RCC 7860 (cell line): ENCODE measurements at regions not wholly inside any gene's neighbourhood (a gene's known extent, or its start where the extent isn't known, plus 50 kb on each side); places are given as distances from the start of the nearest gene placed in this dataset.
"Not testable (repeated sequence)": the region's sequence is repeated elsewhere in the genome, so short reads cannot be mapped to it uniquely, and the experiment has no call there.

Experiments used
- DNase-seq: peaks from one replicate; pipeline ENCODE4 v3.0.0-alpha.2; 2015; ENCODE audit warnings: low spot score
- FAIRE-seq: peaks from 2 replicates; lab custom pipeline; 2012; peaks lifted over from hg19 to GRCh38; lab: Jason Lieb, UNC

- FAIRE-seq: no peak
- DNase-seq: no peak
These were observed 105.4 kb downstream of the TTC8 start for GRCh38 chr14:88929656-88930436.

- DNase-seq: no peak
- FAIRE-seq: no peak
These were observed 107.1 kb downstream of the TTC8 start for GRCh38 chr14:88931321-88932110.

GRCh38 chr14:88933191-88933590 is 108.7 kb downstream of the TTC8 start:
- DNase-seq (no peak), FAIRE-seq (no peak)

GRCh38 chr14:88934351-88934806 is 109.9 kb downstream of the TTC8 start:
- DNase-seq (no peak), FAIRE-seq (no peak)

- no peak for DNase-seq
- no peak for FAIRE-seq
These were observed 110.6 kb downstream of the TTC8 start for GRCh38 chr14:88935083-88935482.

GRCh38 chr14:88937706-88938105 is 113.3 kb downstream of the TTC8 start:
- no peak for FAIRE-seq
- DNase-seq: no peak

GRCh38 chr14:88940671-88941070 is 116.2 kb downstream of the TTC8 start:
- FAIRE-seq (no peak), DNase-seq (no peak)

- DNase-seq (no peak), FAIRE-seq (no peak)
These were observed 117.0 kb downstream of the TTC8 start for GRCh38 chr14:88941414-88941813.

- no peak for DNase-seq
- no peak for FAIRE-seq
These were observed 123.5 kb downstream of the TTC8 start for GRCh38 chr14:88947646-88948598.

GRCh38 chr14:88950069-88950468 is 125.6 kb downstream of the TTC8 start:
- DNase-seq (no peak), FAIRE-seq (no peak)

- FAIRE-seq: no peak
- no peak for DNase-seq
These were observed 126.9 kb downstream of the TTC8 start for GRCh38 chr14:88951370-88951769.

GRCh38 chr14:88952901-88953300 is 128.4 kb downstream of the TTC8 start:
- DNase-seq: no peak
- no peak for FAIRE-seq

- no peak for FAIRE-seq
These were observed 131.0 kb downstream of the TTC8 start for GRCh38 chr14:88955455-88955854.

GRCh38 chr14:88960496-88960895 is 136.0 kb downstream of the TTC8 start:
- FAIRE-seq (no peak), DNase-seq (no peak)

More at GRCh38 chr14:88955455-88955854, 131.0 kb downstream of the TTC8 start:
- no peak for DNase-seq

GRCh38 chr14:88961214-88961613 is 136.8 kb downstream of the TTC8 start:
- DNase-seq (no peak), FAIRE-seq (no peak)

- no peak for FAIRE-seq
- no peak for DNase-seq
These were observed 137.9 kb downstream of the TTC8 start for GRCh38 chr14:88962356-88962755.

- no peak for FAIRE-seq
- no peak for DNase-seq
These were observed 142.8 kb downstream of the TTC8 start for GRCh38 chr14:88967299-88967698.

- DNase-seq: no peak
- FAIRE-seq: no peak
These were observed 150.8 kb downstream of the TTC8 start for GRCh38 chr14:88975043-88975830.

GRCh38 chr14:88975926-88976325 is 151.5 kb downstream of the TTC8 start:
- FAIRE-seq (no peak), DNase-seq (no peak)

- not testable (repeated sequence) for FAIRE-seq, DNase-seq
These were observed 156.5 kb downstream of the TTC8 start for GRCh38 chr14:88980907-88981306.
